ENCODE measurements at regions not wholly inside any gene's neighbourhood (a gene's known extent, or its start where the extent isn't known, plus 50 kb on each side); places are given as distances from the start of the nearest gene placed in this dataset.

- TF ChIP-seq CTCF (IDR thresholded peaks at IDR 0.05) (no peak), POLR2A (IDR thresholded peaks at IDR 0.05) (no peak)
Observed at GRCh38 chrX:45479196-45479834, 278.6 kb upstream of the DIPK2B start.

Measured in thyroid gland (tissue), 4 donors.